ENCODE measurements at regions not wholly inside any gene's neighbourhood (a gene's known extent, or its start where the extent isn't known, plus 50 kb on each side); places are given as distances from the start of the nearest gene placed in this dataset.

DNA sequence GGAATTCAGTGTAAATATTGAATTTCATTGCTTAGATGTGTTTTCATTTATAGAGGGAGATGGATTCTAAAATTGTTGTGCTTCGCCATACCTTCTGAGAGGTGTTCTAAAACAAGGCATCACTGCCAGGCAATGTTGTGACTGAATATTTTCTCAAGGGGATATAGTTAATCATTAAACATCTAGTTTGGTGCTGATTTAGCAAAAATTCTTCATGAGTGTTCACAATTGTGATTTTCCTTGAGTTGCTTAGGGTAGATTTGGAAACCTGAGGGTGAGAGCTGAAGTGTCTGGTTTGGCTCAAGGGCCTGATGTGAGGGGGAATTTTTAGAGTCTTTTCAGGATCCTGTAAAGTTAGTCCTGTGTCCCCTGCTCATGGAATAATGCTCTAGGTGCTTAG, 104.5 kb downstream of the MAT2B start:
- TF ChIP-seq, protein P1, sequence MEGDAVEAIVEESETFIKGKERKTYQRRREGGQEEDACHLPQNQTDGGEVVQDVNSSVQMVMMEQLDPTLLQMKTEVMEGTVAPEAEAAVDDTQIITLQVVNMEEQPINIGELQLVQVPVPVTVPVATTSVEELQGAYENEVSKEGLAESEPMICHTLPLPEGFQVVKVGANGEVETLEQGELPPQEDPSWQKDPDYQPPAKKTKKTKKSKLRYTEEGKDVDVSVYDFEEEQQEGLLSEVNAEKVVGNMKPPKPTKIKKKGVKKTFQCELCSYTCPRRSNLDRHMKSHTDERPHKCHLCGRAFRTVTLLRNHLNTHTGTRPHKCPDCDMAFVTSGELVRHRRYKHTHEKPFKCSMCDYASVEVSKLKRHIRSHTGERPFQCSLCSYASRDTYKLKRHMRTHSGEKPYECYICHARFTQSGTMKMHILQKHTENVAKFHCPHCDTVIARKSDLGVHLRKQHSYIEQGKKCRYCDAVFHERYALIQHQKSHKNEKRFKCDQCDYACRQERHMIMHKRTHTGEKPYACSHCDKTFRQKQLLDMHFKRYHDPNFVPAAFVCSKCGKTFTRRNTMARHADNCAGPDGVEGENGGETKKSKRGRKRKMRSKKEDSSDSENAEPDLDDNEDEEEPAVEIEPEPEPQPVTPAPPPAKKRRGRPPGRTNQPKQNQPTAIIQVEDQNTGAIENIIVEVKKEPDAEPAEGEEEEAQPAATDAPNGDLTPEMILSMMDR (IDR thresholded peaks at IDR 0.05; ENCODE audit: low read length): no peak
- TF ChIP-seq EZH2 (IDR thresholded peaks at IDR 0.05; ENCODE audit: borderline replicate concordance, low read length): no peak
